Stimulated activated CD8-positive, alpha-beta memory T cell treated with anti-CD3 and anti-CD28 coated beads, Interleukin-12 subunit alpha, Interleukin-12 subunit beta, amount 100 ng/mL, for 1 hour (primary cell): ENCODE measurements at regions not wholly inside any gene's neighbourhood (a gene's known extent, or its start where the extent isn't known, plus 50 kb on each side); places are given as distances from the start of the nearest gene placed in this dataset.

Experiments used
- DNase-seq: peaks from one replicate; pipeline ENCODE4 v3.0.0-alpha.2; 2020; ENCODE audit warnings: low read depth

GRCh38 chr11:134645576-134645975, 233.5 kb upstream of the B3GAT1 start:
- no peak for DNase-seq

GRCh38 chr11:134644476-134645456, 232.7 kb upstream of the B3GAT1 start:
- DNase-seq, result no peak

- no peak for DNase-seq
Observed at GRCh38 chr11:134643115-134644012, 231.3 kb upstream of the B3GAT1 start.

- DNase-seq, result no peak
Observed at GRCh38 chr11:134642206-134642605, 230.2 kb upstream of the B3GAT1 start.

GRCh38 chr11:134640971-134641968, 229.2 kb upstream of the B3GAT1 start:
- no peak for DNase-seq

GRCh38 chr11:134640536-134640935, 228.5 kb upstream of the B3GAT1 start:
- DNase-seq, result no peak

GRCh38 chr11:134639586-134640330, 227.7 kb upstream of the B3GAT1 start:
- no peak for DNase-seq

- no peak for DNase-seq
Observed at GRCh38 chr11:134638796-134639430, 226.9 kb upstream of the B3GAT1 start.

GRCh38 chr11:134637091-134638015, 225.3 kb upstream of the B3GAT1 start:
- DNase-seq, result no peak

- no peak for DNase-seq
Observed at GRCh38 chr11:134636071-134636470, 224.0 kb upstream of the B3GAT1 start.

- DNase-seq, result no peak
Observed at GRCh38 chr11:134634897-134635831, 223.1 kb upstream of the B3GAT1 start.

GRCh38 chr11:134633276-134633675, 221.2 kb upstream of the B3GAT1 start:
- no peak for DNase-seq

GRCh38 chr11:134632347-134633119, 220.5 kb upstream of the B3GAT1 start:
- DNase-seq, result no peak

GRCh38 chr11:134630861-134631260, 218.8 kb upstream of the B3GAT1 start:
- no peak for DNase-seq

- DNase-seq, result no peak
Observed at GRCh38 chr11:134628426-134628825, 216.4 kb upstream of the B3GAT1 start.

- no peak for DNase-seq
Observed at GRCh38 chr11:134626032-134626431, 214.0 kb upstream of the B3GAT1 start.

GRCh38 chr11:134625631-134626030, 213.6 kb upstream of the B3GAT1 start:
- DNase-seq, result no peak
